ENCODE measurements at regions not wholly inside any gene's neighbourhood (a gene's known extent, or its start where the extent isn't known, plus 50 kb on each side); places are given as distances from the start of the nearest gene placed in this dataset.

DNA sequence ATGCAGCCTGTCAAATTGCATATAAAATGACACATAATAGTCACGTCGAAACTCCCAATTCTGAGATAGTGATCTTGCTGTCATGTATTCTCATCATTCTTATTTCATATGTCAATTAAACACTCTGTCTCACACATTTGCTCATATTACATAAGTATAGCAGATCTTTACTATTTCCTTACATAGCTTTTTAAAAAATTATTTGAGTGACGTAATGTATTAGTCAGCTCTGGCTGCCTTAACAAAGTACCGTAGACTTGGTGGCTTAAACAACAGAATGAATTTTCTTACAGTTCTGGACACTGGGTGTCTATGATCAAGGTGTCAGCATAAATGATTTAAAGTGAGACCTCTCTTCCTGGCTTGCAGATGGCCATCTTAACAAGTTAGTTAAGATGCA is 1032.3 kb upstream of the NRXN1 start:
- Histone ChIP-seq H3K36me3 (no peaks in the 10 kb centered on the region), H3K4me1 (no peaks in the 10 kb centered on the region), H3K27me3 (no peaks in the 10 kb centered on the region), H3K27ac (no peak overlapping the region), H3K9me3 (no peaks in the 10 kb centered on the region), H3K4me3 (no peak overlapping the region)
- in situ Hi-C loops (cut with MboI; ENCODE audit: low sequenced_read_pairs in 4 of 4) = no loop called here
- TF ChIP-seq CTCF (IDR thresholded peaks at IDR 0.05 in 4 of 5, conservative IDR thresholded peaks at IDR 0.05 in 1 of 5) (no peak), POLR2A (IDR thresholded peaks at IDR 0.05) (no peak)
- DNase-seq (no peak), ATAC-seq (no peak)
- intact Hi-C loops (cut with DNase I; ENCODE audit: low total_unique reads) = no loop called here

- no peaks in the 10 kb centered on the region for H3K9me3 ChIP-seq
- H3K4me1 ChIP-seq = no peaks in the 10 kb centered on the region
- in situ Hi-C loops (cut with MboI; ENCODE audit: low sequenced_read_pairs in 4 of 4) (no loop called here), intact Hi-C loops (cut with DNase I; ENCODE audit: low total_unique reads) (no loop called here)
- no peak for TF ChIP-seq POLR2A (IDR thresholded peaks at IDR 0.05)
- TF ChIP-seq CTCF (IDR thresholded peaks at IDR 0.05 in 4 of 5, conservative IDR thresholded peaks at IDR 0.05 in 1 of 5) = no peak
- DNase-seq (no peak), ATAC-seq (no peak)
- H3K36me3 ChIP-seq = no peaks in the 10 kb centered on the region
- no peak overlapping the region for H3K27ac ChIP-seq
- no peaks in the 10 kb centered on the region for H3K27me3 ChIP-seq
- H3K4me3 ChIP-seq = no peak overlapping the region
Observed at GRCh38 chr2:52054824-52055223, 1022.9 kb upstream of the NRXN1 start.

DNA sequence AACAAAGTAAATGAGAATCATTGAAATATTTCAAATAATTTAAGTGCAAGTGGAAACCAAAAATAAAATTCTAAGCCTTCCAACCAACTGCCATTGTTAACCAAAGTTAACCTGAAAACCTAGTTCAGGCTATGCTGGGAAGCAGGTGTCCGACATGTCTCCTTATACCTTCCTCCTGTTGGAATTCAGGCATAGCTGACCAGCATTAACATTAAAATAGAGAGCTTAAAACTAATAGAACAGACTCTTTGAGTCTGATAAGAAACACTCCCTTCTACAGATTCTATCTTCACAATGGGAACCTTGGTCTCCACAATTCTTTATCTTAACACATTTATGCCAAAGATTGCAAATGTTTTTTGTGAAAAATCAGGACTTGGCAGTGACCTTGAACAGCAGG is 1004.9 kb upstream of the NRXN1 start:
- in situ Hi-C loops (cut with MboI; ENCODE audit: low sequenced_read_pairs in 4 of 4) = no loop called here
- no peaks in the 10 kb centered on the region for H3K9me3 ChIP-seq
- intact Hi-C loops (cut with DNase I; ENCODE audit: low total_unique reads) = no loop called here
- H3K27me3 ChIP-seq = no peaks in the 10 kb centered on the region
- H3K27ac ChIP-seq = no peak overlapping the region
- no peak overlapping the region for H3K4me3 ChIP-seq
- no peaks in the 10 kb centered on the region for H3K4me1 ChIP-seq
- ATAC-seq (no peak), DNase-seq (no peak)
- no peaks in the 10 kb centered on the region for H3K36me3 ChIP-seq
- TF ChIP-seq POLR2A (IDR thresholded peaks at IDR 0.05) (no peak), CTCF (IDR thresholded peaks at IDR 0.05 in 4 of 5, conservative IDR thresholded peaks at IDR 0.05 in 1 of 5) (no peak)

- DNase-seq = no peak
- Histone ChIP-seq H3K4me3 (no peak overlapping the region), H3K36me3 (no peaks in the 10 kb centered on the region), H3K9me3 (no peaks in the 10 kb centered on the region), H3K27me3 (no peaks in the 10 kb centered on the region), H3K27ac (no peak overlapping the region), H3K4me1 (no peaks in the 10 kb centered on the region)
- intact Hi-C loops (cut with DNase I; ENCODE audit: low total_unique reads) (no loop called here), in situ Hi-C loops (cut with MboI; ENCODE audit: low sequenced_read_pairs in 4 of 4) (no loop called here)
- TF ChIP-seq CTCF (IDR thresholded peaks at IDR 0.05 in 4 of 5, conservative IDR thresholded peaks at IDR 0.05 in 1 of 5) (no peak), POLR2A (IDR thresholded peaks at IDR 0.05) (no peak)
- no peak for ATAC-seq
Observed at GRCh38 chr2:52036024-52036423, 1004.1 kb upstream of the NRXN1 start.

DNA sequence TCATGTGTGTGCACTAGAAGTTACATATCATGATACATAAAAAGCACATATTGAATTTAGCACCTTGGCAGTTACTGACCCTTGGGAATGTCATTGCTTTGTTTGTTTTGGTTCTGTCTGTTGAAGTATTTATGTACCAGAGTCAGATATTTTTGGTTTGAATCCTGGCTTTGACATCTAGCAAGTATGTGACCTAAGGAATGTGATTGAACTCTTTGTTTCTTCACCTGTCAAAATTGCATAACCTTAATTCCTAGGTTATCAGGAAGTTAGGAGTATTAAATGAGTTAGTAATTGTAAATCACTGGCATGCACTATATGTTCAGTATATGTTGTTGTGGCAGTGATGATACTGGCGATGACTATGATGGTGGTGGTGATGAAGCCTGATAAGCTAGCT is 1003.5 kb upstream of the NRXN1 start:
- H3K27ac ChIP-seq = no peak overlapping the region
- H3K27me3 ChIP-seq = no peaks in the 10 kb centered on the region
- DNase-seq (no peak), ATAC-seq (no peak)
- in situ Hi-C loops (cut with MboI; ENCODE audit: low sequenced_read_pairs in 4 of 4) (no loop called here), intact Hi-C loops (cut with DNase I; ENCODE audit: low total_unique reads) (no loop called here)
- no peak overlapping the region for H3K4me3 ChIP-seq
- no peaks in the 10 kb centered on the region for H3K4me1 ChIP-seq
- TF ChIP-seq CTCF (IDR thresholded peaks at IDR 0.05 in 4 of 5, conservative IDR thresholded peaks at IDR 0.05 in 1 of 5) = no peak
- no peak for TF ChIP-seq POLR2A (IDR thresholded peaks at IDR 0.05)
- no peaks in the 10 kb centered on the region for H3K36me3 ChIP-seq
- no peaks in the 10 kb centered on the region for H3K9me3 ChIP-seq

All from gastrocnemius medialis (tissue), 4 donors.